Testis (tissue), 2 donors: ENCODE measurements at regions not wholly inside any gene's neighbourhood (a gene's known extent, or its start where the extent isn't known, plus 50 kb on each side); places are given as distances from the start of the nearest gene placed in this dataset.

Experiments
- DNase-seq: peaks from one replicate; pipeline ENCODE4 v3.0.0-alpha.2; 2019
- H3K27ac ChIP-seq, 2 donors: fragments of 200-600 bp; sonication (generic); one replicate each; pipeline ENCODE4 v1.5.1; 2019
- H3K27me3 ChIP-seq: fragments of 200-600 bp; sonication (generic); one replicate; pipeline ENCODE4 v1.5.1; 2019
- H3K36me3 ChIP-seq: fragments of 200-600 bp; sonication (generic); one replicate; pipeline ENCODE4 v1.5.1; 2017; ENCODE audit warnings: low read depth; ENCODE audit errors: missing control alignments
- H3K4me1 ChIP-seq: fragments of 200-600 bp; sonication (generic); one replicate; pipeline ENCODE4 v1.5.1; 2019
- H3K4me3 ChIP-seq, 2 donors: fragments of 200-600 bp; sonication (generic); one replicate each; pipeline ENCODE4 v1.5.1; 2017 to 2019
- H3K9me3 ChIP-seq: fragments of 200-600 bp; sonication (generic); one replicate; pipeline ENCODE4 v1.5.1; 2017
- CTCF ChIP-seq, 3 experiments: fragments of 450-650 bp in 2 of 3; fragments of 200-600 bp in 1 of 3; sonication (generic) in 1 of 3; IDR thresholded peaks; one replicate each; pipeline ENCODE4 v1.5.1; 2016 to 2019; ENCODE audit warnings: antibody characterized with exemption in 3 of 3, mild to moderate bottlenecking in 2 of 3, moderate library complexity in 1 of 3
- POLR2A ChIP-seq: fragments of 450-650 bp; IDR thresholded peaks from one replicate; pipeline ENCODE4 v1.6.1; 2017; ENCODE audit warnings: antibody characterized with exemption, mild to moderate bottlenecking, moderate library complexity
- WGBS, 2 donors: methylation state at CpG; one replicate each; pipeline ENCODE4 v1.1.5; 2018; 5-methylcytosine and 5-hydroxymethylcytosine counted together
- intact Hi-C: fragments of 100-400 bp; cut with DNase I; formaldehyde crosslinking; loops from one replicate; pipeline ENCODE4 v1.15.1; 2023; ENCODE audit warnings: low total_unique reads

- intact Hi-C loops: no loop called here
- no peaks in the 10 kb centered on the region for H3K36me3 ChIP-seq
- H3K9me3 ChIP-seq: no peaks in the 10 kb centered on the region
- WGBS, 2 donors: 67 to 85% methylated on average over 1 of the region's 1 CpG
- TF ChIP-seq CTCF (IDR thresholded peaks at IDR 0.05) (no peak), POLR2A (no peak)
- no peak for DNase-seq
- H3K4me1 ChIP-seq: no peaks in the 10 kb centered on the region
- no peak overlapping the region for H3K4me3 ChIP-seq
- no peaks in the 10 kb centered on the region for H3K27me3 ChIP-seq
- H3K27ac ChIP-seq: no peak overlapping the region
These were observed 80.1 kb upstream of the GLS start for GRCh38 chr2:190800528-190800927.

- Histone ChIP-seq H3K27ac (no peak overlapping the region), H3K27me3 (no peaks in the 10 kb centered on the region), H3K4me3 (no peak overlapping the region), H3K9me3 (no peaks in the 10 kb centered on the region), H3K36me3 (no peaks in the 10 kb centered on the region), H3K4me1 (no peaks in the 10 kb centered on the region)
- TF ChIP-seq CTCF (IDR thresholded peaks at IDR 0.05): no peak
- no peak for TF ChIP-seq POLR2A
- DNase-seq: peak; percentile 15
- WGBS, 2 donors: 76 to 86% methylated on average over 3 of the region's 3 CpGs
- intact Hi-C loops: no loop called here
These were observed 78.5 kb upstream of the GLS start for GRCh38 chr2:190802129-190802528.

- intact Hi-C loops: no loop called here
- H3K27me3 ChIP-seq: no peaks in the 10 kb centered on the region
- H3K9me3 ChIP-seq: no peaks in the 10 kb centered on the region
- WGBS, 2 donors: 90 to 94% methylated on average over 1 of the region's 1 CpG
- TF ChIP-seq POLR2A (no peak), CTCF (IDR thresholded peaks at IDR 0.05) (no peak)
- no peak overlapping the region for H3K27ac ChIP-seq
- H3K36me3 ChIP-seq: no peaks in the 10 kb centered on the region
- H3K4me3 ChIP-seq: no peak overlapping the region
- H3K4me1 ChIP-seq: no peaks in the 10 kb centered on the region
- DNase-seq: no peak
These were observed 77.9 kb upstream of the GLS start for GRCh38 chr2:190802626-190803209.

GRCh38 chr2:190804182-190804795 is 76.3 kb upstream of the GLS start:
- WGBS, 2 donors: 41 to 45% methylated on average over 5 of the region's 5 CpGs

More at GRCh38 chr2:190804182-190804795, 76.3 kb upstream of the GLS start:
- H3K27me3 ChIP-seq: no peaks in the 10 kb centered on the region
- H3K9me3 ChIP-seq: no peaks in the 10 kb centered on the region
- no peaks in the 10 kb centered on the region for H3K4me1 ChIP-seq
- no peaks in the 10 kb centered on the region for H3K36me3 ChIP-seq
- H3K27ac ChIP-seq: no peak overlapping the region
- intact Hi-C loops: no loop called here
- DNase-seq: no peak
- TF ChIP-seq CTCF (IDR thresholded peaks at IDR 0.05): peak; percentile 61 to 77 (median 72)
- no peak for TF ChIP-seq POLR2A
- H3K4me3 ChIP-seq: no peak overlapping the region
